Mucosa of stomach (tissue), 1 donor: ENCODE measurements at regions not wholly inside any gene's neighbourhood (a gene's known extent, or its start where the extent isn't known, plus 50 kb on each side); places are given as distances from the start of the nearest gene placed in this dataset.

Experiments used
- H3K27me3 ChIP-seq: one replicate; pipeline ENCODE4 v1.7.0; 2013; ENCODE audit warnings: mild to moderate bottlenecking, low read length; ENCODE audit not compliant: control insufficient read depth, insufficient read depth
- H3K36me3 ChIP-seq: one replicate; pipeline ENCODE4 v1.7.0; 2013; ENCODE audit warnings: low read length; ENCODE audit not compliant: control insufficient read depth, insufficient read depth
- H3K4me1 ChIP-seq: one replicate; pipeline ENCODE4 v1.7.0; 2013; ENCODE audit warnings: mild to moderate bottlenecking, low read length; ENCODE audit not compliant: control insufficient read depth, insufficient read depth
- H3K4me3 ChIP-seq: one replicate; pipeline ENCODE4 v1.7.0; 2013; ENCODE audit warnings: low read length
- H3K9ac ChIP-seq: one replicate; pipeline ENCODE4 v1.7.0; 2013; ENCODE audit warnings: mild to moderate bottlenecking, low read length, moderate library complexity
- H3K9me3 ChIP-seq: one replicate; pipeline ENCODE4 v1.7.0; 2013; ENCODE audit warnings: mild to moderate bottlenecking, low read length, moderate library complexity; ENCODE audit not compliant: control insufficient read depth
- donor health status: Pancreatic carcinoma.

DNA sequence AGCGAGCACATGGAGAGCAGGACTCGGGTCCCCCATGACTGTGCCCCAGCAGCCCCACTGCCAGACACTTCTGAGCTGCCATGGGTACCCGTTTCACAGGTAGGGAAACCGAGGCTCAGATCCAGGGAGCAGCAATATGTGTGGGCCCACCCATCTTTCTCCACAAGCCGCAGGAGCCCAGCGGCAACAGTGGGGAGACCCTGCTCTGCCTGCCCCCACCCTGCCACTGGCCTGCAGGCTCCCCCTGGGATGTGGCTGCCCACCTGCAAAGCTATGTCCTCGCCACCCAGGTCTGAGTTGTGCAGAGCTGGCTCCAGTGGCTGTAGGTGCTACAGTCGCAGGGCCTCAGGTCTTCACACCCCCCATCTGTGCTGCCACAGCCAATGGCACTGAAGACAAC is 50.6 kb upstream of the C1QTNF9B start:
- no peaks in the 10 kb centered on the region for H3K36me3 ChIP-seq
- no peaks in the 10 kb centered on the region for H3K9me3 ChIP-seq
- H3K4me1 ChIP-seq, result no peaks in the 10 kb centered on the region
- no peak overlapping the region for H3K4me3 ChIP-seq
- peaks cover 8% of the 10 kb centered on the region for H3K27me3 ChIP-seq
- H3K9ac ChIP-seq, result no peak overlapping the region

DNA sequence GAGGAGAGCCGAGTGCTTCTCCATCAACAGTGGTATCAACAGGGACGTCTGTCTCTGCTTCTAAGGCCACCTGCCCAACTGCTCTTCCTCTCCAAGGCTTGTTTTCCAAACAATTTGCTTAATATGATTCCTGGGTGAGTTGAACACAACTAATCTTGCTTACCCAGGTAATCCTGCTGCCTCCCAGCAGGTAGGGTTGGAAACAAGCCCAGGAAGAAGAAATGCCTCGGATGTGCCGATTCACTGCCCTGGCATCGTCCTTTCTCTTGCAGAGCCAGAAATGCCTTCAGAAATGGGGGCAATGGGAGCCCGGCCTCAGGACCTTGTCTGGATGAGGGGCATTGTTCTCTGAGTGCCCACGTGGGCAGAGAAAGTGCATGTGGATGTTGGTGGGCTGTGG is 51.9 kb upstream of the C1QTNF9B start:
- no peak overlapping the region for H3K4me3 ChIP-seq
- H3K9ac ChIP-seq, result no peak overlapping the region
- no peaks in the 10 kb centered on the region for H3K36me3 ChIP-seq
- H3K9me3 ChIP-seq, result no peaks in the 10 kb centered on the region
- H3K4me1 ChIP-seq, result no peaks in the 10 kb centered on the region
- peaks cover 8% of the 10 kb centered on the region for H3K27me3 ChIP-seq

DNA sequence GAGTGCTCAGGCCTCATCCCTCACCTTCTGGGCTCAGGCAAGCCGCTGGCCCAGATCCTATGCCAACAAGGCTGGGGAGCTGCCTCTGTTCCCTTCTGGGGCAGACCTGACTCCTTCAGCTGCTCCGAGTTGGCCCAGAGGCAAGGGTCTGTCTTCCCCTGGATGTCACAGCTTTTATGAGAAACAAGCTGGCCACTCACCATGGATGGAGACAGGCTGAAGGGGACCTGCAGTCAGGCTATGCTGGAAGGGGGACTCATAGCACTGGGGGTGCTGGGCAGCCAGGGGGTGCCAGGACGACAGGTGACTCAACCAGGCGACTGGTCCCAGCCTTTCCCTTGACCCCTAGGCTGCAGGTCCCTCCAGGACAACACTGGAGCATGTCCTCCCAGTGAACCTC is 52.4 kb upstream of the C1QTNF9B start:
- no peak overlapping the region for H3K9ac ChIP-seq

DNA sequence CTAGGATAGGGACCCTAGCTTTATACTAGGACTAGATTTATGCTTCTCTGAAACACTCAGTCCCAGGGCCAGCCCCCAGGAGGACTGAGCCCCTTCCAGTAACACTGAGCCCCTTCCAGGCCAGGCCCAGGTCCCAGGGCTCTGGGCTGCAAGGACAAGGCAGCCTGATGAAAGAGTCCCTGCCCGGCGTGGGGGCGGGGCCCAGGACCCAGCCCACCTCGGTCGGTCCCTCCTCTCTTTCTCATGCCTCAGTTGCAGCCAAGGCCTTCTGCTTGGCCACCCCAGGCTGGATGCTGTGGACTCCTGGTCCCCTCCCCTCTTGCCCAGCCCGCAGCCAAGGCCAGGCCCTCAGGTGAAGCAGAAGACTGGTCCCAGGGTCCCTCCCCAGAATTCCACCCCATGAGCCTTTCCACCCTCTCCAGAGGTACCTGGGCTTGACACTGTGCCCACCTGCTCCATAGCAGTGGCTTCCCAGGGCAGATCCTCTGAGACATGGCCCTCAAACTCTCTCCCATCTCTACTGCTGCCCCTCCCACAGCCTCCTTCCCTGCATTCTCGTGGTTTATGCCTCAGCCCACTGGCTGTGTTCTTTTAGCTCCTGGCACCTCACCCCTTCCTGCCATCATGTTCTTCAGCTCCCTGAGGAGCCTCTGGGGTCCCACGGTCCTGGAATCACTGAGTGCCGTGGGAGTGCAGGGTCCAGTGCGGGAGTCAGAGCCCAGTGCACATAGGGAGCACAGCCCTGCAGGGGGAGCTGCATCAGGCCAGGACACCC is 53.6 kb upstream of the C1QTNF9B start:
- Histone ChIP-seq H3K9me3 (no peaks in the 10 kb centered on the region), H3K4me1 (peaks cover 6% of the 10 kb centered on the region), H3K4me3 (no peak overlapping the region), H3K9ac (no peak overlapping the region), H3K27me3 (peaks cover 5% of the 10 kb centered on the region), H3K36me3 (no peaks in the 10 kb centered on the region)

More for the DNA sequence above, 52.4 kb upstream of the C1QTNF9B start:
- no peaks in the 10 kb centered on the region for H3K36me3 ChIP-seq
- no peaks in the 10 kb centered on the region for H3K4me1 ChIP-seq
- no peaks in the 10 kb centered on the region for H3K9me3 ChIP-seq
- no peak overlapping the region for H3K4me3 ChIP-seq
- peaks cover 8% of the 10 kb centered on the region for H3K27me3 ChIP-seq

DNA sequence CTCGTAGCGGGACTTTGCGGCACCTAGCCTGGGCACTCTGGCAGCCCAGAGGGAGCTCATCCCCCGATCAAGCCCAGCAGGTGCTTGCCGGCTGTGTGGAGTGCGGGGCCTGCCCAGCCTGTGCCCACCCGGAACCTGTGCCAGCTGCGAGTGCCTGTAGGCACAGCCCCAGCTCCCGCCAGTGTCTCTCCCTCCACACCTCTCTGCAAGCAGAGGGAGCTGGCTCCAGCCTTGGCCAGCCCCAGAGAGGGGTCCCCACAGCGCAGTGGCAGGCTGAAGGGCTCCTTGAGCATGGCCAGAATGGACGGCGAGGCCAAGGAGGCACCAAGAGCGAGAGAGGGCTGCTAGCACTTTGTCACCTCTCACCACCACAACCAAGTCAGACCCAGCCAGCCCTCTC is 55.5 kb upstream of the C1QTNF9B start:
- H3K9ac ChIP-seq, result no peak overlapping the region
- no peaks in the 10 kb centered on the region for H3K36me3 ChIP-seq
- H3K4me1 ChIP-seq, result peaks cover 7% of the 10 kb centered on the region
- no peak overlapping the region for H3K4me3 ChIP-seq
- no peaks in the 10 kb centered on the region for H3K27me3 ChIP-seq
- H3K9me3 ChIP-seq, result no peaks in the 10 kb centered on the region

DNA sequence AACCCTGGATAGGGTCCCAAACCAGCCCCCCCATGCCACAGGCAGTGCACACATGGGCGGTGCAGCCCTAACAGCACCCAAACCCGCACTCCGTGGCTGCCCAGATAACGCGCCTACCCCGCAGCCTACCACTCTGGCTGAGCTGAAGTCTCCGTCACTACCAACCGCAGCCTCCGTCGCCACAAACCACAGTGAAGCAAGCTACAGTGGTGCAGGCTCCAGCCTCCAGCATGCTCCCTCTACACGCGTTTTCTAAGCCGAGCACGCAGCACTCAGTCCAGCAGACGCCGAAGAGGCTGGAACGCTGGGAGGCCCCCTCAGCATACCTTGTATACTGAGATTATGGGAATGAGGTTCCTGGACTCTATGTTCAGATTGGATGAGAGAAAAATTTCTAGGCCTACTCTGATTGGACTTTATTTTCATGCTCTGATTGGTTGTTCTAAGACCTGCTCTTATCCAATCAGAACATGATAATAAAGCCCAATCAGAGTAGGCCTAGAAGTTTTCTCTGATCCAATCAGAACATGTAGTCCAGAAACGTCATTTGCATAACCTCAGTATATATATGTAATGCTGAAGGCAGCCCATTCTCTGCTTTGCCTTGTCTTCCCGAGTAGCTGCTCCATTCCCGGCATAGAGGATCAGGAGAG is 56.7 kb upstream of the C1QTNF9B start:
- peaks cover 7% of the 10 kb centered on the region for H3K4me1 ChIP-seq
- H3K4me3 ChIP-seq, result no peak overlapping the region
- no peaks in the 10 kb centered on the region for H3K36me3 ChIP-seq
- H3K9me3 ChIP-seq, result no peaks in the 10 kb centered on the region
- no peak overlapping the region for H3K9ac ChIP-seq
- no peaks in the 10 kb centered on the region for H3K27me3 ChIP-seq

DNA sequence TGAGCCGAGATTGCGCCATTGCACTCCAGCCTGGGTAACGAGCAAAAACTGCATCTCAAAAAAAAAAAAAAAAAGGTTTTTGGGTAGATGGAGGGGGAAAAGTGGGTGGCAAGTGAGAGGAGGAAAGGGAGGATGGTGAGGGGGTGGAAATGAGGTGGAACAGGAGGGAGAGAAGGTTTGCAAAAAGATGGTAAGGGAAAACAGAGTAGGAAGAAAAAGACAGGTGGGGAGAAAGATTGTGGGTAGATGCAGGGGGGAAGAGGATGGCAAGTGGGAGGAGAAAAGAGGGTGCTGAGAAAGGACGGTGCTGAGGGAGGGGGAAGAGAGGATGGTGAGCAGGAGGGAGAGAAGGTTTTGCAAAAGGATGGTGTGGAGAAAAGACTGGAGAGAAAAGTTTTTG is 57.8 kb upstream of the C1QTNF9B start:
- H3K9ac ChIP-seq, result no peak overlapping the region
- H3K27me3 ChIP-seq, result no peaks in the 10 kb centered on the region
- no peaks in the 10 kb centered on the region for H3K9me3 ChIP-seq
- no peaks in the 10 kb centered on the region for H3K36me3 ChIP-seq
- H3K4me3 ChIP-seq, result no peak overlapping the region
- H3K4me1 ChIP-seq, result peaks cover 7% of the 10 kb centered on the region

DNA sequence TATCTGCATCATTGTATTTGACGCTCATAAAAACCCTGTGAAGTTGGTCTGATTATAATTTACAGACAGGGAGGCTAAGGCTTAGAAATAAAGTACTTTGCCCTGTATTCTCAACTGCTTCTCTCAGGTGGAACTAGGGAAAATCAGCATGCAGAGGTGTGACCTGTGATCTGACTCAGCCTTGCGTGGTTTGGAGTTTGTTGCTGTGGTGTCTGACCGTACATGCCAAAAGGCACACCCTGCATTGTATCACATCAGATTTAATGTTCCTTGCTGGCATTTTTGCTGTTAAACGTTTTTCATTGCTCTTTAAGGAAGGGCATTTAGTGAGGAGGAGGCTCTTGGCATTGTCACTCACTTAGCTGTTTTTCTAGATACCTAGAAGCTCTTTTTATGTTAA is 58.8 kb upstream of the C1QTNF9B start:
- Histone ChIP-seq H3K9me3 (no peaks in the 10 kb centered on the region), H3K4me1 (peaks cover 7% of the 10 kb centered on the region)

DNA sequence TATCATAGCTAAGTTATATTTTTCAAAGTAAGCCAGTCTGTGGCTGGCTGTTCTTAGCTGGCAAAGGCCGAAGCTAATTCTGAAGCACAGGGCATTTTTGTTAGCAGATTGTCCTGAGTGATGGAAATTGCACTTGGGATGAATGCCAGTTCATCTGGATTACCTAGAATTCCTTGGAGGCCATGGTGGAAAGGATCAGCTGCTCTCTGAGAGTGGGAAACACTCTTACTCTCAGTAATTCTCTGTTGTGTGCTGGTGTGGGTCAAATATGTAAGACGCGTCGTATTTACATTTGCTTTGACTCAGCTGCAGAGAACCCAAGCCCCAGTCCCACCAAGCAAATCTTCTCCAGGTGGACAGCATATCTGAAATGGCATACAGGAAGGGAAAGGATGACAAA is 60.7 kb upstream of the C1QTNF9B start:
- H3K36me3 ChIP-seq, result no peaks in the 10 kb centered on the region
- H3K4me3 ChIP-seq, result no peak overlapping the region
- H3K27me3 ChIP-seq, result no peaks in the 10 kb centered on the region
- H3K9ac ChIP-seq, result no peak overlapping the region
- peaks cover 7% of the 10 kb centered on the region for H3K4me1 ChIP-seq
- no peaks in the 10 kb centered on the region for H3K9me3 ChIP-seq

More for the DNA sequence above, 58.8 kb upstream of the C1QTNF9B start:
- H3K4me3 ChIP-seq, result no peak overlapping the region
- no peaks in the 10 kb centered on the region for H3K36me3 ChIP-seq
- H3K9ac ChIP-seq, result no peak overlapping the region
- H3K27me3 ChIP-seq, result no peaks in the 10 kb centered on the region

DNA sequence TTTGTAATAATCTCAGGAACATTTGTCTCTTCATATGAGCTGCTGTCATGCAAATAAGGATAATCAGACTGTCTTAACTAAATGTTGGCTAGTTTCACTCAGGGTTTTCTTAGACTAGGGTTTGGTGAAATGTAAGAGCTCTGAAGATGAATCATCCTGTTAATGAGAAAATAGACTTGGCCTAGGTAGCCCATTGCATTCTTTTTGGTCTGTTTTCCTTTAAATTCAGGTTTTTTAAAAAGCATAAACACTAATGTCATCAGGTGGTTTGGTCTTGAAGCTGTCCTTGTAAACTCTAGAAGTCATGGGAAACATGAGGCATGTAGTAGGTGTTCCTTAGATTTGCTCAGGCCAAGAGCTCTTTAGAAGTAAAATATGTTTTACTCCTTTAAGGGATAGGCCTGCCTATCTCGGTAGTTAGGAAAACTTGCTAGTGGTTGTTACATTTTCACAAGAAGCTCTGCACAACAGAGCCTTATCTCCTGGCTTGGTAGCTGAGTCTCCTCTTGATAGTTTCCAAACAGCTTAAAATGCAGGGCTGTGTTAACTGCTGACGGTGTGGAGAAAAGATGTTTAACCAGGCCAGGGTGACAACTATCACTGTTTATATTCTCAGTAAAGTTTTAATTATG is 62.0 kb upstream of the C1QTNF9B start:
- no peak overlapping the region for H3K9ac ChIP-seq
- no peaks in the 10 kb centered on the region for H3K27me3 ChIP-seq
- H3K9me3 ChIP-seq, result no peaks in the 10 kb centered on the region

DNA sequence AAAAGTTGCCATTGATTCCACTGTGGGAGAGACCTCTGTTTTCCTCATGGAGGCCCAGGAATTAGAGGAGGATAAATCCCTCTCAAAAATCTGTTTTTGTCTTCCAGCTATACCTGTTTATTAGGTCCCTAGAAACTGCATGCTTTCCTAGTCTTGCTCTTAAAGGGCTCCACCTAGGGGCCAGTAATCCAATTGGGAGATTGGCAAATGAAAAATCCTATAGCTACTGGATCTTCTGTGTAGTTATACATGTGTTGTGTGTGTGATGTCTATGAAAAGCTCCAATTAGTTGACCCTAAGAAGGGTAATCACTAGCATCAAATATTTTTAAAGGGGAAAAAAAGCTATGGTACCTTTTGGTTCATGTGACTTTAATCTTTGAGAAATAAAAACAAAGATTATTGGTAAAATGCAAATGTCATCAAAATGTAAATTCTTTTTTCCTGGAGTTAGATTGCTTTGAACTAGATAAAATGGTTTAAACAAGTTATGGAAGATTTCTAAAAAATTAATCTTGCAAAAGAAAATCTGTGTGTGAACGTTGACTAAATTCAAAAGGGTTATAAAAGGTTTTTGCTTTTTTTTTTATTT is 63.4 kb upstream of the C1QTNF9B start:
- Histone ChIP-seq H3K9me3 (no peaks in the 10 kb centered on the region), H3K27me3 (no peaks in the 10 kb centered on the region), H3K36me3 (no peaks in the 10 kb centered on the region), H3K4me3 (no peak overlapping the region), H3K4me1 (peaks cover 14% of the 10 kb centered on the region), H3K9ac (no peak overlapping the region)

More for the DNA sequence above, 62.0 kb upstream of the C1QTNF9B start:
- Histone ChIP-seq H3K4me3 (no peak overlapping the region), H3K36me3 (no peaks in the 10 kb centered on the region), H3K4me1 (peaks cover 12% of the 10 kb centered on the region)
